GM19238 (cell line): ENCODE measurements at regions not wholly inside any gene's neighbourhood (a gene's known extent, or its start where the extent isn't known, plus 50 kb on each side); places are given as distances from the start of the nearest gene placed in this dataset.

Experiments
- DNase-seq: peaks from one replicate; pipeline ENCODE4 v3.0.0; 2011; ENCODE audit warnings: low spot score; ENCODE audit not compliant: insufficient read length

DNA sequence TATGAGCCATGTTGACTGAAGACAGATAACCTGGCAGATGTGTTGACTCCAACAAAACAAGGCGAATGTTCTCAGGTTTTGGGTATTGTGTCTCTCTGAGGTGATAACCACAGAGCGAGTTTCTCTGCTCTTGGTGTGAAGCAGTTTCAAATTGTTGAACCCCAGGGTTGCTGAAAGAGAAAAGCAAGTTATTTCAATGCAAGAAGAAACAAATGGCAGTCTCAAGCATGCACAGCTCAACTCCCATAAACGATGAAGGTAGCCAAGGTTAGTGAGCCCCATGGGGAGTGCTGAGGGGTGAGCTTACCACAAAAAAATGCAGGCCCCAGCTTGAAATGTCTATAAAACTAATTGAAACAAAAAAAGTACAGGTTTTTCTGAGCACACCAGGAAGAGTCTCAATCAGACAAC lies 220.8 kb upstream of the DAPK1 start:
- no peak for DNase-seq

DNA sequence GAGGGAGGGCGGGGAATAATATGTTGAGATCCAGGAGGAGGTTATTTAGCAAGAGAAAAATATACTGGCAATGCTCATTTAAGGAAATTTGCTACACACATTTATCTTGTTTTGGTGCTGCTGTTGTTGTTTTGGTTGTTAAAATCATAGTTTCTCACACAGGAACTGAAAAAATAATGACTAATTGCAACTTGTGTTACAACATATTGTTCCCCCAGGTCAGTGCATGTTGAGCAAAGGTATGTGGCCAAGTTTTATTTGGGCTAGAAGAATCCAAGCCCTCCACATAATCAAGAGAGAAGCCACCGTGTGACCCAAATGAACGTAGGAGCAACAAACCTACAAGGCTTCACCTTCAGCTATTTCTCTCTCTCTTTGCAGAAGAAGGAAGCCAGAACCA lies 220.3 kb upstream of the DAPK1 start:
- DNase-seq, result no peak

DNA sequence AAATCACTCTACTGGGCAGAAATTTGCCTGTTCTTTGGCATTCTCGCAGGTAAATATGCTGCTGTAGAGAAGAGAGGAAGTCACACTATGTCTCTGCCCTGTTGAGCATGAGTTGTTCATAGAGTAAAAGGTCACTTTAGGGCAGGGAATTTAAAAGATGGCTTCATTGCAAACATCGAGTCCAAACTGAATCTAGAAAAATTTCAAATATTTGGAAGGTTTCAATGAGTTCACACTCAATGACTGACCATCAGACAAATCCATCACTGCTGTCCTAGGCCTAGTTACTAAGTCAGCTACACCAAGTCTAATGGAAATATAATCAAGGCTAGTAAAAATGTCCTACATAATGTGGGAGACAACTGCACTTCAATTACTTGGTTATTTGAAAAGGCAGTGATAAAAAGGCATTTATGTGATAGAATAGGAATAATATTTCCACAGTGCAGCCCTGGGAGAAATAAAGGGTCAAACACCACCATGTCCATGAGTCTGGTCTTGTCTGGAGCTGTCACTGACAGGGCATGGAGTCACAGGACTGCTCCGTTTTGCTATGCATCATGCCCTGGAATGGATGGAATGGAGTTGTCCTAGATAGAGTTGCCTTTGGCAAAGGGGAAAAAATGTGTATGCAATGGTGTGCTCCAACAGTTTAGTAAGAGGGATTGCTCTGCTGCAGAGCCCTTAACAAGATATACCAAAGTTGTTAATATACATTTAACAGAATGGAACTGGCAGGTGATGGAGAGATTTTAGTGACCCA lies 218.5 kb upstream of the DAPK1 start:
- DNase-seq, result no peak

- DNase-seq, result no peak
Measured at GRCh38 chr9:87280421-87280820, 217.2 kb upstream of the DAPK1 start.

GRCh38 chr9:87282538-87282937 lies 215.1 kb upstream of the DAPK1 start:
- no peak for DNase-seq

DNA sequence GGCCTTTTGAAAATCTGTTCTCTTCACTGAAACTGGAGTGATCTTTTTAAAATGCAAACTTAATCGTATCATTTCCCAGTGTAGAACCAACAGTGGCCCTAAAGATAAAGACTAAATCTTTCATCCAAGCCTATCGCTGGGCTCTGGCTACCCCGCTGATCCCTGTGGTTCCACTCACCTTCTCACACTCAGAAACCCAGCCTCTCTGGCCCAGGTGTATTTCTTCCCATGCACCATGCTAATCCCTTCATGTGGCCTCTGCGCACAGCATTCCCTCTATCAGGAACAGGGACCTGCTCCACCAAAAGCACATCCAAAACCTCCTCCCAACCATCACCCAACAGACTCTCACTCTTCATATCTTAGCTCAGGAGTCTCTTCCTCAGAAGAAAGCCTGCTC lies 214.1 kb upstream of the DAPK1 start:
- DNase-seq, result no peak

DNA sequence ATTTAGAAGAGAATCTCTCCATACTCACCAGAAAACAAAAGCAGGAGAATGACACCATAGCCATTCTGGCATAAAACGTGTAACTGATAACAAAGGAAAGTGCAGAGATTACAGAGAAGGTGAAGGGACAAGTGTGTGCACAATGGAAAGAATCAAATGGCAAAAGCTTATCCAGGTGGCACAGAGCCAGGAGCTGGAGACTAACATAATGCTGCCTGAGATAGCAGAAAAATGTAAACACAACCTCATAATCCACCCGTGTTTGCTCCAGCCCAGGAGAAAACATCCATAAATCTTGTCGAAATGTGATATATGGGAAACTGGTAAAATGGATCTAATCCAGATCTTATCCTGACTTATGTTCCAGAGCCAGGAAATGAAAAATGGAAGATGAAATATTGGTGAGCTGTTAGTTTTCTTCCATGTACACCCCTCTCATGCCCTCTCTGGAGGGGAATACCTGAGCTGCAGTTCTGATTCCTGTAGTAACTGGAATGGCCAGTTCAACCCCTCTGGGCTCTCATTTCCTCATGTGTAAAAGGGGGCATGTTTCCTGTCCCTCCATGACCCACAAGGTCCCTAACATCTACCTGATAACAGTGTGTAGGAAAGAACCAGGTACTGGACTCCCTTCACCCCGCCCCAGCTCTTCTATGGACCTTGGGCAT lies 212.3 kb upstream of the DAPK1 start:
- DNase-seq, result no peak

GRCh38 chr9:87286506-87286905 lies 211.2 kb upstream of the DAPK1 start:
- no peak for DNase-seq

DNA sequence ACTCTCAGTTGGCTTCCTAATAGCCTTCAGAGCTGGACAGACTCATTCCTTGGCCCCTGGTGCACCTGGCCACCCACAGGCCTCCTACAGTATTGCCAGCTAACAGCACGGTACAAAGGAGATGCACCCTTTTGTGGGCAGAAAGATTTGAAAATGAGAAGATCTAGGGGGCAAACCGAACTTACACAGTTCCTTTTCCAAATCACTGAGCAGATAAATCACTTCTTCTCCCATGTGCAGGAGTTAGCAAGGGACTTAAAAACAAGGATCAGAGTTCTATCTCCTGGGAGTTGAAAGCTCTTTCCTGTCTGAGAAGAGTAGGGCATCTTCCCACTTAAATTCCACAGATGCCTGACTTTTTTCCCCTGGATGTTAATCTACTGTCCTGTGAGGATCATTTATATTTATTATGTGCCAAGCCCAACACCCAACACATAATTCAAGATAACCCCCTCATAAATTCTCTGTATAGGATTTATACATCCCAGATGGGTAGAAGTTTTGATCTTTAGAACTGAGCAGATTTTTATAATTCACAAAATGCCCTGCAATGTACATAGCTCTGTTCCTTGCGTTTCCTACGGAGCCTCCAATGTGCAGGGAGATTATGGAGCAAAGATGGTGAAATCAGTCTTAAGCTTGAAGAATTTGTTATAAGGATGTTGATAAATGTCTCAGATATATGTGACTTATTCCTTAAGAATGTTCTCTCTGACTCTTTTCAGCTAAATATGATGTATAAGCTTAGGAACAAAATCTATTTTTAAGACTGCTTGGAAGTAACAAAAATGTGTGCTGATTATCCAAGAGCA lies 207.2 kb upstream of the DAPK1 start:
- no peak for DNase-seq

DNA sequence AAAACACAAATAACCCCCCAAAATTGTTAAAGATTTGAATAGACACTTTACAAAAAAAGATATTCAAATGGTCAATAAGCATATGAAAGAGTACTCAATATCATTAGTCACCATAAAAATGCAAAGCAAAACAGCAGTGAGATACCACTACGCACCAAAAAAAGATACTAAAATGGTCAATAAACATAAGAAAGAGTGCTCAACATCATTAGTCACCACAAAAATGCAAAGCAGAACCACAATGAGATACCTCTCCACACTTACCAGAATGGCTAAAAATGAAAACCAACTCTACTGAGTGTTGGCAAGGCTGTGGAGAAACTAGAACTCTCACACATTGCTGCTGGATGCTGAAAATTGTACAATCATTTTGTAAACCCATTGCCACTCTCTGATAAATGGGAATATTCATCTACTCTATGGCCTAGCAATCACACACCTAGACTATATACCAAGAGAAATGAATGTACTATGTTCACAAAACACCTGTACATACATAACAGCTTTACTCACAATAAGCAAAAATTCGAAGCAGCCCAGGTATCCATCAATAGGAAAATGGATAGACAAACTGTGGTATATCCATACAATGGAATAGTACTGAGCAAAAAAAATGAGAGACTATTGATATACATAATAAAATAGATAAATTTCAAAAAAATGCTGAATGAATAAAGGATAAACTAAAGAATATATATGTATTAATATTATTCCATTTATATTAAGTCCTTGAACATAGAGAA lies 205.0 kb upstream of the DAPK1 start:
- DNase-seq, result no peak

GRCh38 chr9:87294126-87294525 lies 203.5 kb upstream of the DAPK1 start:
- no peak for DNase-seq

DNA sequence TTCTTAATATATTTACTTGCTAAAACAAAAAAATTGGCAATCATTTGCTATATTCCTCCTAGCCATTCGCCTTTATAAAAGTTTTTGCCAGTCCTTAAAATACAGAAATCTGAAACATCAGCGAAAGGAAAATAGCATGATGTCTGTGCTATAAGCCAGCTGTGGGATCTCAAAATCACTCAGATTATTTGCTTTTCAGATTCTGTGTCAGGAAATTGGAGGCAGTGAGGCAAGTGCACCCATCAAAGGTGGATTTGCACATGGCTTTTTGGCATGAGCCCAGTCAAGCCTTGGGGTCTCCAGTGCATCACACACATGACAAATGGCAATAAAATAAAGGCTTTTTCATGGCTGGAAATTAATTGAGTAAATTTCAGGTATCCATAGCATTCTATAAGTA lies 196.8 kb upstream of the DAPK1 start:
- DNase-seq, result no peak

DNA sequence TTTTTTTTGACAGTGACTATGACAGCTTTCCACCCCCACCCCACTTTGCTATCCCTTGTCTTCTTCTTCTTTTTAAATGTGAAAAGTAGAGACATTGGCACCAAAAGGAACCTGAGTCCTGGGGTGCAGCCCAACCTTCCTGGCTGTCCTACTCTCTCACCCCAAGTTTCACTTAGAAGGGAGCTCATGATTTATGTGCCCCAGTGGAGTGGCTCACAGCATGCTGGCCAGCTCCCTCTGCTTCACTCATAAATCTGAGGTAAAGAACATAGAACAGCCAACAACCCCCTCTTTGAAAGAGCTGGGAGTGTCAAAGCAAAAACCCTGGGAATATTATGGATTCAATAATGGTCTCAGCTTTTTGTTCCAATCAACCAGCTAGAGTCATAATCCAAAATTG lies 196.3 kb upstream of the DAPK1 start:
- DNase-seq, result no peak

GRCh38 chr9:87305151-87305550 lies 192.5 kb upstream of the DAPK1 start:
- no peak for DNase-seq

DNA sequence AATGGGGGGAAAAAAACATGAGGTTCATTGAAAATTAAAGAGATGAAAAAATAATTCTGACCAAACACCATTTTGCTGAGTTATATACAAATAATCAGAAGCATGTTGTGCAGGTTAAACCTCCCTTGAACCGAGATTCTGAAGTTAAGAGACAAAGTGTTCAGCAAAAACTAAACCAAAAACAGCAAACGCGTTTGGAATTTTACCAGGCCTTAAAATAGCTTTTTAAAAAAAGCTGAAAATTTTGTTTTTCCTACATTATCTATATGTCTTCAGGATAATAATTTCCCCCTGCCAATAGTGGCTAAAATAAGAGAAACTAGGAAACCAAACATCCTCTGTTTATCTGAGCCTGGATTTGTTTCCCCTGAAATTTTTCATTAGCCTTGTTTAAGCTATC lies 191.7 kb upstream of the DAPK1 start:
- DNase-seq, result no peak

GRCh38 chr9:87307848-87308247 lies 189.8 kb upstream of the DAPK1 start:
- DNase-seq, result no peak

DNA sequence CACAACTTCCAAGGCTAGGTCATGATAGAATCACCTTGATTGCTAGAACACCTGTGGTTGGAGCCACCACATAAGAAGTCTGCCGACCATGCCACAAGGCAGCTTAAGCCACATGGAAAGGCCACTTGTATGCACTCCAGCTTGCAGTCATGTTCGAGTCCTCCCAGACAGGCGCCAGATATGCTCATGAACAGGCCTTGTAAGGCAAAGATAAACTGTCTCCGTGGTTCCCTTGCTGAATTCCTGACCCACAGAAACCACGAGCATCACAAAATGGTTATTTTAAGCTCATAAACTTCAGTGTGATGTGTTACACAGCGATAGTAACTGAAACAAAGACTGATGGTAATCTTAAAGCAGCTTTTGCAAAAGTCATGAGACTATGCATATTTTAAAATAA lies 188.4 kb upstream of the DAPK1 start:
- DNase-seq, result no peak

DNA sequence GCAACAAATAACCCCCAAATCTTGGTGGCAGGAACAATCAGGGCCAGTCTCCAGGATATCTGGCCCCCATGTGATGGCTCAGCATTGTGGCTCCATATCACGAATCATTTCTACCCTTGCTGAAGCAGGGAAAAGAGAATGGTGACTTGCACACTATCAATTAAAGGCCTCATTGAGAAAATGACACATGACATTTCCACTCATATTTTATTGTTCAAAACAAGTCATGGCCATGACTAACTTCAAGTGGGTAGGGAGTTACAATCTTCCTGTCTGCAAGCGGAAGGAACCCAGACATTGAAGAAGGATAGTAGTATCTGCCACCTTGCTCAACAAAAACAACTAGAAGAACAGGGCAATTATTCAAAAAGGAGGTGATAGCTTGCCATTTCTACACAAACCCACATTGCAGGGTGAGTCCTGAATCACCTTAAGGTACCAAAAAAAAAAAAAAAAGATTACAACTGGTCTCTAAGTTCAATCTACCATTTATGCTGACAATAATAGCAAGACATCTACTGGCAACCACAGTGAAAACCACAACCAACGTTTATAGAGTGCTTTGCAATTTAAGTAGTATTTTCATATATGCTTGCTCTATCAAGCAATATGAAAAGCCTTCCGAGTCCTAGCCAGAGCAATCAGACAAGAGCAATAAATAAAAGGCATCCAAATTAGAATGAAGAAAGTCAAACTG lies 186.7 kb upstream of the DAPK1 start:
- DNase-seq, result no peak

DNA sequence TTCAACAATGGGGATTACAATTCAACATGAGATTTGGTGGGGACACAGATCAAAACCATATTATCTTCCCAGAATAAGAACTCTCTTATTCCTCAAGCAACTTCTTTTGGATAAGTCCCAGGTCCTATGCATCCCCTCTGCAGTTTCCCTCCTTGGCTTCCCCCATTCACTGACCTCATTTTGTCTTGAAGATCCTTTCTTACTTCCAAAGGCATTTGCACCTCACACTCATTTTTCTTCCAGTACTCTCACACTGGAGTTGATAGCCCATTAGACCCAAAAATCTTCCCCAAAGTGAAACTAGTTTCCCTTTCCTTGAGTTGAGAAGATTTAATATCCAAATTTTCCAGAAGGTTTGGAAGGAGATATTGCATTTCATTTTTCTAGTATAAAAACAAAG lies 178.0 kb upstream of the DAPK1 start:
- DNase-seq, result no peak

GRCh38 chr9:87320146-87320884 lies 177.4 kb upstream of the DAPK1 start:
- no peak for DNase-seq
